KG1 (cell line): ENCODE measurements at regions not wholly inside any gene's neighbourhood (a gene's known extent, or its start where the extent isn't known, plus 50 kb on each side); places are given as distances from the start of the nearest gene placed in this dataset.

ENCODE experiments used
- DNase-seq: peaks from one replicate; lab custom pipeline; 2025; lab: John Stamatoyannopoulos, UW

DNA sequence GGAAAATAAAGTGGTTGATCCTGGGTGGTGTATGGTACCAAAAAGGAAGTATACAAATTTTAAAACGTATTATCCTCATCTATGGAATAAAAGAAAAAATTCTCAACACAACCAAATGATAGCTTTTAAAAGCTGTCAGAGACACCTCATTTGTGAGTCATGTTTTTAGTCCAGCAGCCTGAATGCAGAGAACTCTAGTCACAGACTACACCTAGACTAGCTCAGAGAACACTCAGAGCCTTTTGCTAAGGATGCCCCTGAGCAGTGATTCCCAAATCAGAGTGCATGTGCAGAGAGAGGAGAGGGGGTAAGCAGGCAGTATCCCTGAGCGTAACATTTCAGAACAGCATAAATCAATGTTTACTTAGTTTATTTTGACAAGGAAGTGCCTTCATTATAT lies 809.3 kb downstream of the HACE1 start:
- DNase-seq: no peak

DNA sequence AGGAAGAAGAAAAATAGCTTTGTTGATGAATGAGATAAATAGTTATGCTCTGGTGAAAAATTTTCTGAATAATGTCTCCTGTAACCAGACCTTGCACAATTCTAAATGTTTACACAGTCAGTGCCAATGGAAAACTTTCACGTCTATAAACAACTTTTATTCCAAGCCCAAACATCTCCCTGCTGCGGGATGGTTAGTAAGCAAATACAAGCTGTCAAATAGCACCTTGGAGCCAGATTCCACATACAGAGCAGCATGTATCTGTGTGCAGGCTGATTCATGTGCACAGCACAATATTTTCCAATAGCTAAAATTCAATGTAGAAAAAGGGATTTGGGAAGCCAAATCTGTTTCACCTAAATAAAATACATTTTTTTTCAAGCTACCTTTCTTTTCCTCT lies 813.3 kb downstream of the HACE1 start:
- no peak for DNase-seq

- no peak for DNase-seq
Measured at GRCh38 chr6:104031346-104031745, 828.4 kb downstream of the HACE1 start.

- DNase-seq: no peak
Measured at GRCh38 chr6:104022126-104022525, 837.6 kb downstream of the HACE1 start.

DNA sequence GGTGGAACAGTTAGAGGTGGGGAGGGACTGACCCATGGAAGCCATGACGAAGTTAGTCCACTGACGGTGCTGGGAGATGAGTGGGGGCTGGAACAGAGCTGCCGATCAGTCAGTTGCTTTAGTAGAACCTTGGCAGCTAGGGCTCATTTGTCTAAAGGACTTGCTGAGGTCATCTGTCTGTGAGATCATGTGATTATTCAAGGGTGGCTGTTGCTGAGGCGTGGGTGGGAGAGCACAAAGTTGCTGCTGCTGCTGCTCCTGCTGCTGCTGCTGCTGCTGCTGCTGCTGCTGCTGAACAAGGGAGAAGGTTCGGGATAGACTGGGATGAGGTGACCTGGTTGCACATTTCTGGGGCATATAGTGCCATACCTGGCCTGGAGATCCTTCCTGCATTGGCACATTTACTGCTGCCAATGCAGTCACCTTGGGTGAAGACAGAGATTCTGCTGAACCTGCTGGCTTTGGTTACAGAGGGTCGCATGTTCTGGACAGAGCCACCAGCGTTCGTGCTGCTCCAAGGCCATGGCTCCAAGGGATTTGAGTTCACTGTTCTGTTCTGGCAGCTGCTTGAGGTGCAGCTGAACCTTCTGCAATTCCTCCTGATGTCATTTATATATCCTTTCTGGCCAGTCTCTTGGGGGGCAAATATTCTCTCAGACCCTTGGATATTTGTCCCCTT lies 840.5 kb downstream of the HACE1 start:
- DNase-seq: no peak

GRCh38 chr6:104017410-104018381 lies 842.0 kb downstream of the HACE1 start:
- no peak for DNase-seq

DNA sequence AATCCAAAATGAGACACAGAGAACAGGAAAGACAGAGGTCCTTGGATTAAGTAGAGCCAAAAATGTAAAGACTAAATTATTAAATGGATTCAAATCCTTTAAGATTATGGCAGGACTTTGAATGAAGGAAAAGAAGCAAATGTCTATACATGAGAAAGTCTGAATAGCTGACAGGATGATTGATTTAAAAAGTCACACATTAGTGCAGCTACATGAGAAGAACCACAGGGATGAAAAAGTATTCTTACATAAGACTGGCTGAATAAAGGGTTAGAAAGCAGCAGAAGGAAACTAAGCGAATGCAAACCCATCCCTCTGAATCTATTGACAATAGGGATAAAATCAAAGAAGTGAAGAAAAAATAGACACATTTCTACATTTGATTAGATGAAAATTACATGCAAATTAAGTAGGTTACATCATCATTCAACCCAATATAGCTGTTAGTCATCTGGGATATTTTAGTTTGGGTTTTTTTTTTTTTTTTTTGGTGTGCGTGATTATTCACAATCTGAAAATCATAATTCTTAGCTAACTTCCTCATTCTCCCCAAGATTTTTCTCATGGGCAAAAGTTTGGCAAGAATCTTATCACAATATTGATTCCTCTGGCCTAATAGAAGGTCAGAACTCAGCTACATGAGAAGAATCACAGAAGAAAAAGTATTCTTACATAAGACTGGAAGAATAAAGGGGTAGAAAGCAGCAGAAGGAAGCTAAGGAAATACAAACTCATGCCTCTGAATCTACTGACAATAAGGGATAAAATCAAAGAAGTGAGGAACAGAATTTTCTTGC lies 845.4 kb downstream of the HACE1 start:
- no peak for DNase-seq

GRCh38 chr6:104013312-104013971 lies 846.3 kb downstream of the HACE1 start:
- DNase-seq: no peak

DNA sequence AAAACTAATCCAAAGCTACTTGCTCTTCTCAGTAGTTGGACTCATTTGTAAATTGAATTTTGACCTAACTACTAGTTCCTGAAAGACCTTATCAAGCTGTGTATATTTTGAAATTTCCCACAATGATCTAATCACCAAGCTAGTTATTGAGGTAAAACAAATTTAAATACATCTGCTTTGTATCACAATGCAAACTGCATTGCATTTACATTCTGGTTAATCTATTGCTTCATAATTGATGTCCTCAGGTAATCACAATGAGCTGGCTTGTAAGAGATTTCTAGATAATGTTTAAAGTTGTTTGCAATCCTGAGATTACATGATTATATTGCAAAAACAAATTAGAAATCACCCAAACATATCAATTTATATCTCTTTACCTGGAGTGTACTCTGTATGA lies 848.8 kb downstream of the HACE1 start:
- DNase-seq: no peak

- peak; percentile 0 for DNase-seq
Measured at GRCh38 chr6:104003803-104004516, 855.8 kb downstream of the HACE1 start.

DNA sequence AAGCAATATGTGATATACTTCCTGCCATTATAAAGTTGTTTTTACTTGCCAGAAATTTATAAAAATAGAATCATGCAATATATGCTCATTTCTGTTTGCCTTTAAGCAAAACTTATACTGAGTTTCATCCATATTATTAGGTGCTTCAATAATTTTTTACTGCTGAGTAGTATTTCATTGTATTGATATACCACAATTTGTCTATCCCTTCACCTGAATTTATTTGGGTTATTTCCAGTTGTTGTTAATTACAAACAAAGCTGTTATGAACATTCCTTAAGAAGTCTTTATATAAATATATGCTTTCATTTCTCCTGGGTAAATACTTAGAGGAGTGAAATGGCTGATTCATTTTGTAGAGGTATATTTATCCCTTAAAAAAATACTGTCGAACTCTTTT lies 864.1 kb downstream of the HACE1 start:
- no peak for DNase-seq

- no peak for DNase-seq
Measured at GRCh38 chr6:103983860-103984259, 875.9 kb downstream of the HACE1 start.

GRCh38 chr6:103983011-103983410 lies 876.7 kb downstream of the HACE1 start:
- DNase-seq: no peak

DNA sequence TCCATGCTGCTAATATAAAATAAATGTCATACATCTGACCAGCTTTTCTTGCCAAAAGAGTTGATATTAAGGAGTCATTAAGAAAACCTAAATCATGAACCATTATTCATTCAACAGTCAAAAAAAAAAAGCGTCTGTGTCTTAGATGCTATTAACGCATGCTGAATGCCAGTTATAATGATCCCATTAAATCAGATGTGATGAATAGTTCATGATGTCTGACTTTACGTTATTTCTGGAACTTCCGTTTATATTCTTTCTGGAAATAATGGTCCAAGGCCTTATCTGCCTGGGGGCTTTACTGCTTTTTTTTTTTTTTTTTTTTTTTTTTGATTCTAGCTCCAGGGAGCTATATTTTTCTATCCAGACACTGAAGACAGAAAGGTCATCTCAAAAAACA lies 877.1 kb downstream of the HACE1 start:
- DNase-seq: no peak

GRCh38 chr6:103979308-103979707 lies 880.4 kb downstream of the HACE1 start:
- DNase-seq: no peak

- no peak for DNase-seq
Measured at GRCh38 chr6:103937389-103937788, 922.3 kb downstream of the HACE1 start.

DNA sequence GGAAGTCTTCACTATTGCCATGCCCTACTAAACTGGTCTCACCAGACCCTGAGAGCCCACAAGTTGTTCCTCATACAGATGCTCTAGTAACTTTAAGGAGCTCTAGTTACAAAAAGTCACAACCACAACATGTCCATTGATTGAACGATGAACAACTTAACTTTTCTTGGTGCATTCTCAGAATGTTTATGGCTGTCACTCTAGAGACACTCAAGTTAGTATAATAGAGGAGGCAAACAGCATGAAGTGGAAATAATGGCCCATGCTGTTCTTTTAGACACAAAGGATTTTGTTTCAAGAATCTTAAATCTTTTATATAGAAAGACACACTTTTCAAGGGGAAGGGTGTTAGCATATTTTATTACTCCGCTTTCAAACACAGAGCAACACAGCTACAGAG lies 934.4 kb downstream of the HACE1 start:
- DNase-seq: no peak

- DNase-seq: no peak
Measured at GRCh38 chr6:103910018-103910417, 949.7 kb downstream of the HACE1 start.

DNA sequence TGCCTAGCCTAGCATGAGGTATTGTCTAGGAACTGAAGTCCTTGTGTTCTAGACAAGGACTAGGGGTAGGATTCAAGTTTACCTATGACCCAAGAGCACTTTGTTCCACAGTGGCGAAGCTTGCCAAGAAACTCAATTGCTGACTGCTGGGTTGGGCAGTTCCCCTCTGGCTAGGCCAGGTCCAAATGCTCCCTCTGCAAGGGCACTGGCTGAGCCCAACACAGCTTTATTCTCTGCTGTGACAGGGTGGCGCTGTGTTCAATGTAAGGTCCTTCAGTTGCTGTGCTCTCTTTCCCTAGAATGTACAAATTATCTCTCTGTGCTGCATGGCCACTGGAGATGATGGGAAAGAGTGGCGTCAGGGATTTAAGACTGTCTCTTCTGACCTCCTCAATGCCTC lies 950.8 kb downstream of the HACE1 start:
- DNase-seq: no peak

DNA sequence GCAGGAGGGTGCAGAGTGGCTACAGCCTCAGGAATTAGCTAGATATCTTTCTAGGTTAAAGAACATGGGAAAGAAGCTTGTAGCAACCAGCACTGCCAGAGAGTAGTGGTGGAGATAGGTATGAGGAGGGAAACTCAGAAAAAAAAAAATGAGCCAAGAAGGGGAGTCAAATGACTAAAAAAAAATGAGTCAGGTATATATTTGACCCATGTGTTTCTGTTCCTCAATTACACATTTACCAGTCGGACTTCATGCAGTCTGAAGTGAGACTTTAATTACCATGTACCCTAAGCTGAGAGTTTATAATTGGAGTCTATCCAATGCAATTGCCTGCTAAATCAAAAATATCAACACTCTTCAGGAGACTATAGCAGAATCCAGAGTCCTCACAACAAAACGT lies 964.6 kb downstream of the HACE1 start:
- no peak for DNase-seq

GRCh38 chr6:103893141-103893581 lies 966.6 kb downstream of the HACE1 start:
- no peak for DNase-seq
